ENCODE measurements at regions not wholly inside any gene's neighbourhood (a gene's known extent, or its start where the extent isn't known, plus 50 kb on each side); places are given as distances from the start of the nearest gene placed in this dataset.

- TF ChIP-seq CTBP1 (IDR thresholded peaks at IDR 0.05; ENCODE audit: borderline replicate concordance) (no peak), SP1 (IDR thresholded peaks at IDR 0.05) (no peak), FOXM1 (IDR thresholded peaks at IDR 0.05; ENCODE audit: borderline replicate concordance) (no peak)
Observed at GRCh38 chr22:19663821-19664355, 50.4 kb upstream of the SEPTIN5 start.

Measured in HEK293T (cell line).